ENCODE measurements at regions not wholly inside any gene's neighbourhood (a gene's known extent, or its start where the extent isn't known, plus 50 kb on each side); places are given as distances from the start of the nearest gene placed in this dataset.
"Not testable (repeated sequence)": the region's sequence is repeated elsewhere in the genome, so short reads cannot be mapped to it uniquely, and the experiment has no call there.

- no TSS peak for BruUV-seq (replicated peaks)
- no peaks in the 10 kb centered on the region for H3K36me3 Mint-ChIP-seq (ENCODE audit: insufficient read depth, unreplicated experiment)
- no peak overlapping the region for H3K27ac Mint-ChIP-seq (ENCODE audit: low read depth, unreplicated experiment)
- no peak for DNase-seq (ENCODE audit: unreplicated experiment)
- ChIA-PET POLR2A (no interaction called here), CTCF (no interaction called here)
- no peaks in the 10 kb centered on the region for H3K4me1 Mint-ChIP-seq (ENCODE audit: insufficient read depth, unreplicated experiment)
- H3K27me3 Mint-ChIP-seq (ENCODE audit: insufficient read depth, unreplicated experiment), result no peaks in the 10 kb centered on the region
- H3K9me3 Mint-ChIP-seq (ENCODE audit: unreplicated experiment), result peaks cover 29% of the 10 kb centered on the region
- H3K4me3 Mint-ChIP-seq (ENCODE audit: unreplicated experiment), result no peak overlapping the region
- TF ChIP-seq CTCF (IDR thresholded peaks at IDR 0.05; ENCODE audit: unreplicated experiment), result no peak
- intact Hi-C loops (cut with micrococcal nuclease), result no loop called here
Measured at GRCh38 chr1:3996846-3997705, 97.0 kb upstream of the C1orf174 start.

DNA sequence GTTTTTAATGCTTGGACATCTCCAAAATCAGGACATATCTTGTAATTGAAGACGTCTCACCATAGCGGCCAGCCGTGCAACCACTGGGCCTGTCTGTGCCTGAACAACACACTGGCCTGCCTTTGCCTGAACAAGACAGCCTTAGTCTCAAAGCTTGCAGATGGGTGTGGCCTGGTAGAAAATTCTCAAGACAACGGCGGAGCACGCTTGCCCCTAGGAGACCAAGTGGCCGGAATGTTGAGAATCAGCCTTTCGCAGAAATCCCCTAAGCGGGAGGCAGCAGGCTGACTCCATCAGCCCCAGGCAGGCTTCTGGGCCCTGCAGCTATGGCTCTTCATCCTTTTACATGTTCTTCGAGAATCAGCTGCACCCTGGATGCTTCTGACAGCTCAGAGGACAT, 98.0 kb upstream of the C1orf174 start:
- H3K9me3 Mint-ChIP-seq (ENCODE audit: unreplicated experiment), result peaks cover 24% of the 10 kb centered on the region
- no peaks in the 10 kb centered on the region for H3K4me1 Mint-ChIP-seq (ENCODE audit: insufficient read depth, unreplicated experiment)
- DNase-seq (ENCODE audit: unreplicated experiment), result no peak
- BruUV-seq (replicated peaks), result no TSS peak
- CTCF ChIA-PET, result no interaction called here
- H3K27ac Mint-ChIP-seq (ENCODE audit: low read depth, unreplicated experiment), result no peak overlapping the region
- intact Hi-C loops (cut with micrococcal nuclease), result no loop called here
- H3K4me3 Mint-ChIP-seq (ENCODE audit: unreplicated experiment), result no peak overlapping the region
- H3K36me3 Mint-ChIP-seq (ENCODE audit: insufficient read depth, unreplicated experiment), result no peaks in the 10 kb centered on the region
- POLR2A ChIA-PET, result no interaction called here
- H3K27me3 Mint-ChIP-seq (ENCODE audit: insufficient read depth, unreplicated experiment), result no peaks in the 10 kb centered on the region
- TF ChIP-seq CTCF (IDR thresholded peaks at IDR 0.05; ENCODE audit: unreplicated experiment), result no peak

- H3K9me3 Mint-ChIP-seq (ENCODE audit: unreplicated experiment), result peaks cover 24% of the 10 kb centered on the region
- H3K27me3 Mint-ChIP-seq (ENCODE audit: insufficient read depth, unreplicated experiment); intact Hi-C loops (cut with micrococcal nuclease); CTCF ChIA-PET; H3K4me3 Mint-ChIP-seq (ENCODE audit: unreplicated experiment); DNase-seq (ENCODE audit: unreplicated experiment); POLR2A ChIA-PET; BruUV-seq (replicated peaks); H3K4me1 Mint-ChIP-seq (ENCODE audit: insufficient read depth, unreplicated experiment); H3K36me3 Mint-ChIP-seq (ENCODE audit: insufficient read depth, unreplicated experiment); H3K27ac Mint-ChIP-seq (ENCODE audit: low read depth, unreplicated experiment): not testable (repeated sequence)
Measured at GRCh38 chr1:3999514-3999913, 99.4 kb upstream of the C1orf174 start.

DNA sequence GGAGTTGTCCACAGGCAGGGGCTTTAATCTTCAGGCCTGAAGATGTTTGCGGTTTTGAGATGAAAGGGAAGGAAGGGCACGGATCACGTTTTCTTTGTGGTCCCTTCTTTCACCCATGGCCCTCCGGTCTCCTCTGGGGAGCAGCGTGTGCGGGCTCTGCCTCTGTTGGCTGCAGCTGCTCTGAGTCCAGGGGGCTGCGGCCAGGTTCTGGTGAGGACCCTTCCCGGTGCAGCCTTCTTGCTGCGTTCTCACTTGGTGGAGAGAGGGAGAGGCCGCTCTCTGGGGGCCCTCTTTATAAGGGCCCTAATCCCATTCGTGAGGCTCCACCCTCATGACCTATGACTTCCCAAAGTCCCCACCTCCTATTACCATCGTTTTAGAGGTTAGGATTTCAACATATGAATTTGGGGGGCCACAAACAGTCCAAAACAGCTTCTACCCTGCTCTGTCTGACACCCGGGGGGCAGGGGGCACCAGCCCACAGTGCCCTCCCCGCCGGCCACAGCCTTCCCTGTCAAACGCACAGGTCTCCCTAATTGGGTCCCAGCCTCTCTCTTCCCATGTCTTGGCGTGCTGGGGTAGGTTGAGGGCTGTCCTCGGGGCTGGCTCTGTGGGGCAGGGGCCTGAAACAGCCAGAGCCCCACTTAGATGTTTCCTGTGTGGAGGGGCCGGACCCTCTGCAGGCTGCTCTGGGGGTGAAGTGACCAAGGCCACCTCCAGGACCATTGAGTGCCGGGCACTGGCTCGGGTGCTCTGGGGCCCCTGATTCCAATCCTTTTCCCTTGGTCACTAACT, 100.1 kb upstream of the C1orf174 start:
- Mint-ChIP-seq H3K27me3 (ENCODE audit: insufficient read depth, unreplicated experiment) (no peaks in the 10 kb centered on the region), H3K27ac (ENCODE audit: low read depth, unreplicated experiment) (no peak overlapping the region), H3K4me3 (ENCODE audit: unreplicated experiment) (no peak overlapping the region), H3K36me3 (ENCODE audit: insufficient read depth, unreplicated experiment) (no peaks in the 10 kb centered on the region), H3K4me1 (ENCODE audit: insufficient read depth, unreplicated experiment) (no peaks in the 10 kb centered on the region), H3K9me3 (ENCODE audit: unreplicated experiment) (peaks cover 25% of the 10 kb centered on the region)
- no peak for TF ChIP-seq CTCF (IDR thresholded peaks at IDR 0.05; ENCODE audit: unreplicated experiment)
- BruUV-seq (replicated peaks), result no TSS peak
- intact Hi-C loops (cut with micrococcal nuclease), result no loop called here
- no peak for DNase-seq (ENCODE audit: unreplicated experiment)
- CTCF ChIA-PET, result no interaction called here
- POLR2A ChIA-PET, result no interaction called here

Measured in MCF 10A (cell line).